ENCODE measurements at regions not wholly inside any gene's neighbourhood (a gene's known extent, or its start where the extent isn't known, plus 50 kb on each side); places are given as distances from the start of the nearest gene placed in this dataset.

DNA sequence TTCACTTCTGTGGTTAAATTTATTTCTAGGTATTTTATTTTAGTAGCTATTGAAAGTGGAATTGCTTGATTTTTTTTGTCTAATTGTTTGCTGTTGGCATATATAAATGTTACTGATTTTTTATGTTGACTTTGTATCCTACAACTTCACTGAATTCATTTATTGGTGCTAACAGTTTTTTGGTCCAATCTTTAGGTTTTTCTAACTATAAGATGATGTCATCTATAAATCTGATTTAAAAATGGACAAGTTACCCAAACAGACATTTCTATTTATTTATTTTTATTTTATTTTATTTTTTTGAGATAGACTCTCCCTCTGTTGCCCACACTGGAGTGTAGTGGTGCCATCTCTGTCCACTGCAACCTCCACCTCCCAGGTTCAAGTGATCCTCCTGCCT is 162.3 kb downstream of the COX7C start:
- DNase-seq (ENCODE audit: low spot score): no peak

DNA sequence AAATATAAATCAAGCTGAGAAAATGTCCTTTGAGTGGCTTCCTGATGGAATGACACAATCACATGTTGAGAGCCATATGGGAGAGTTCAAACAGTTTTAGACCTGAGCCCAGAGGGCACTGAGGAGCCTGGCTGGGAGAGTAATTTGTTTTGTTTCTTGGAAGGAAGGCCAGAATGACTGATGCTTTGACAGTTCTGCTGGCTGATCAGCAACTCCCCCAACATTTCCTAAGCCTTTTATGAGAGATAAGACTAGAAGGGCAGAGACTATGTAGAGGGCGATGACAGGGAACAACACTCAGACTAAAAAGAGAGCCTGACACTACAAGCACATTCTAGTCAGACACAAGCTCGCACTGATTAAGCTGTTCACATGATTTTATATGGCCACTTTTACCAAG is 169.2 kb downstream of the COX7C start:
- DNase-seq (ENCODE audit: low spot score): no peak

DNA sequence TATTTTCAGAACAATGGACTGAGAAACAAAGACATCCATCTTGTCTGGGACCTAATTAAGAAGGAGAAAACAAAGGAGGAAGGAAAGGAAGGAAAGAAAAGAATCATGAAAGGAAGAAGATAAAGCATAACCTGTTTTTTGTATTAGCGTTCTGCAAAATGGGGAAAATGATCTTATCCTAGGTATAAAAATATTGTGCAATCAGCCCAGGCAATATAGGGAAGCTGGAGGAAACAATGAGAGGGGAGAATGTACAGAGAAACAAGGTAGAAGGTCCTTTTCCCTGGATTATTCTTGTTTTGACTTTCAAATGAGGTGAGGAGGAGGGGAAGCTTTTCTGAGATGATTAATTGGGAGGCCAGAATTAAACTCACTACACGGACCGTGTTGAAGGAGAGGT is 177.9 kb downstream of the COX7C start:
- DNase-seq (ENCODE audit: low spot score): no peak

DNA sequence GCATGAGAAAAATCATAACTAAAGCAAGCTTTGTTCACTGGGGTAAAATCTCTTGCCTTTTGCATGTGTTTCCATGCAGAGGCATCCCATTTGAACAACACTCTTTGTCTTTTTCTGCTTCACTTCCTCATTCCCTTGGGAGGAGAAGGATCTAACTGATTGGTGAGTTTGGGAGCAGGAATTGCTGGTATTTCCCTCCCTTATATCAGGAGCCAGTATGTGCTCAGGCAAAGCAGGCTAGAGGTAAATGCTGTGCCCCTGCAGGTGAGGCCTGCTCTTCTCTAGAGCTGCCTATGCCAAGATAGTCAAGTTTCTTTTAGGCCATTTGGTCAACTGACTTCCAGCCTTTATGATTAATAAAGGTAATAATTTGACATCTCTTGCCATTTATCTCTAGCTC is 179.9 kb downstream of the COX7C start:
- DNase-seq (ENCODE audit: low spot score): no peak

DNA sequence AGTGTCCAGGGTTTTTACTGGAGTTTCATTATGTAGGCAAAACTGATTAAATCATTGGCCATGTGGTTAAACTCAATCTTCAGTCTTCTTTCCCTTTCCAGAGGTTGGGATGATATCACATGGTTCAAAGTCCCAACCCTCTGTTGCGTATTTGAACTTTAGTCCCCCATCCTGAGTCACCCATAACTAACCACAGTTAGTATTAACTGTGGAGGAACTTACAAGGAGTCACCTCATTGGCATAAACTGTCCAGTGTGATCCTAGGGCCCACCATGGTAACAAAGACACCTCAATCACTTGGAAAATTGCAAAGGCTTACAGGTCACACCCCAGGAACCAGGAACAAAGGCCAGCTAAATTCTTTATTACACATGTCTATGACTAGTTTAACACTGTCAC is 188.5 kb downstream of the COX7C start:
- DNase-seq (ENCODE audit: low spot score): no peak

DNA sequence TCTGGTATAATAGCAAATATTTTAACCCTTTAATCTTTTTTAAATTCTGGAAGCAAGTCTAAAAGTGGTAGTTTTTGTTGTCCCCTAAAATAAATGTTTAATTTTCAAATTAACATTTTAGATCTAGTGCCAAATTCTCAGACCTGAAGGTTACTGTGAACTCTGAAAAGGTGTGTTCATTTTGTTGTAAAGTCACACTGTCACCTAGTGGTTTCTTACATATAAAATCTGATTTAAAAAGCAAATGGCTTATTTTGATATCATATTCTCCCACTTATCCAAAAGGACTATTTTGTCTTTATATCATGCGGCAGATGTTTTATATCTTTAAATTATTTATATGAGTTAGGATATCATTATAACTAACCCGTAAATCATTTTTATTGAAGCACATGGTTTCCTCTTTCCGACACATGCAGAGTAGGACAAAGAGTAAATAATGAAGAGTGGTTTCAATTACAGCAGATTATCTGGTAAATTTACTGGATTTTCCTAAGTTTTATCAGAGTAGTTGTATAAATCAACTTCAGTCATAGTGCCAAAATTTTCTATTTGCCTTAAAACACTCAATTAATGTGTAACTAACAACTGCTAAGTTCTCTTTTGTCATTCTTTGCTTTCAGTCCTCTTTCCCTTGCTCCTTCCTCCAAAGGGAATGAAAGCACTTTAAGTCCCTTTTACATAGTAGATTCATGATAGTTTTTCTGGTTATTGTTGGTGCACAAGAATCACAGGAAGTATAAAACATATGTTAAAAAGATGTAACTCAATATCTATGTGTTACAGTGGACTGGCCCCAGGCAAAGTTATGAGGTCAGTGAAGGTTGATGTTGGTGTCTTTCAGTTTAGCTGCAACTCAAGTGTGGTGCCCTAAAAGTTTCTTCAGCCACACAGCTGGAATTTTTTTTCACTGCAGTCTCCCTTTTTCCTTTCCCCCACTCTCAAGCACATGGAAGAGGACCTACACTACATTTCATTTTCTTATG is 189.6 kb downstream of the COX7C start:
- DNase-seq (ENCODE audit: low spot score): no peak

DNA sequence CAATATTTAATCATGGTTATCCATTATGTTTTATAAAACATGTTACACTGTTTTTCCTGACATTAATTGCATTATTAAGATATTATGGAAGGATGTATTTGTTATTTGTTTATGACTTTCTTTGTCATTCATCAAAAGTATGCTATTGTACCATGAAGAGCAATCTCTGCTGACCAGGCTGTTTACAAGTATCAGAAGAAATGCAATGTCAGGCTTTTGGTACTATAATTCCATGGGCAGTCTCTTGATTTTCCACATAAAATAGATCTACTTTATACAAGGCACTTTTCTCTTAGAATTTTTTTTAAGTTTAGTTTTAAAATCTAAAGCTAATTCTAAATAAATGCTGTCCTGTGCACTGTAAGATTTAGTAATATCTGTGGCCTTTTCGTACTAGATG is 196.6 kb downstream of the COX7C start:
- no peak for DNase-seq (ENCODE audit: low spot score)

DNA sequence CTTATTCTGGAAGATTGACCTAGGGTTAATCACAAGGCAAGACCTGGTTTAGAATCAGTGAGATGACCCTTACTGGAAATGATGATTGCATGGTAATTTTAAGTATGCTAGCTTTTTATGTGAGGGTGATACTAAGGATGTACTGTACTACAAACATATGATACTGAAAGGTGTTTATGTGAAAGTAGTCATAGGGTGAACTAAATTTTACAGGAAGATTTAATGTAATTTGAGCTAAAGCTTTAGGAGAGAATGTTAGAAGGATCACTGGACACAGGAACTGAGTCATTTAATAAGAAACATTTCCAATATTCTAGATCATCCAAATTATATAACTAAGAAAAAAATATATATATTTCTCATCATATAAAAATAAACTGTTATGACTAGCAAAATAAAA is 197.2 kb downstream of the COX7C start:
- no peak for DNase-seq (ENCODE audit: low spot score)

DNA sequence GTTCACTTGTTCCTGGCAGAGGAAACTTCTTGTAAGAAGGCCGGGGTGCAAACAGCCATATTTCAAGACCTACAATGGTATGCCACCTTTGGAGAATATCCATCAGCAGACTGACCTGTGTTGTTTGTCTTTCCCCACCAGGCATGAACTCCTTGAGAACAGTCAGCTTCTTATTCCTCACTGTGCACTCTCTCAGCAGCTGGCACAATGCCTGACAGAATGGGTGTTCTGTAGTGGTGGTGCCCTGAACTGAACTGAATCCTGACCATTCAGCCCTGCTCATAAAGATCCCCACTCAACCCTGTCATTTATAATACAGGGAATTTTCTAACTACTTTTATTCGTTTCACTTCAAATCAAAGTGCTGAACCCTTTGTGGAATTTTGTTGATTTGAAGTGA is 206.9 kb downstream of the COX7C start:
- no peak for DNase-seq (ENCODE audit: low spot score)

DNA sequence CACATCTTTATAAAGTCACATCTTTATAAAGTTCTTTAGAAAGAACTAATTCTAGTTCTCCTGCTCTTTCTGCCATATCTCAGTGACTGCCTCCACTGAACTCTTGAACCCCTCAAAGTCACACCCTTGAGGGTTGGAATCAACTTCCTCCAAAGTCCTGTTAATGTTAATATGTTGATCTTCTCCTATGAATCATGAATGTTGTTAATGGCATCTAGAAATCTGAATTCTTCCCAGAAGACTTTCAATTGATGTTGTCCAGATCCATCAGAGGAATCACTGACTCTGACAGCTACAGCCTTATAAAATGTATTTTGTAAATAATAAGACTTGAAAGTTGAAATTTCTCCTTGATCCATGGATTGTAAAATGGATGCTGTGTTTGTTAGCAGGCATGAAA is 213.4 kb downstream of the COX7C start:
- no peak for DNase-seq (ENCODE audit: low spot score)

DNA sequence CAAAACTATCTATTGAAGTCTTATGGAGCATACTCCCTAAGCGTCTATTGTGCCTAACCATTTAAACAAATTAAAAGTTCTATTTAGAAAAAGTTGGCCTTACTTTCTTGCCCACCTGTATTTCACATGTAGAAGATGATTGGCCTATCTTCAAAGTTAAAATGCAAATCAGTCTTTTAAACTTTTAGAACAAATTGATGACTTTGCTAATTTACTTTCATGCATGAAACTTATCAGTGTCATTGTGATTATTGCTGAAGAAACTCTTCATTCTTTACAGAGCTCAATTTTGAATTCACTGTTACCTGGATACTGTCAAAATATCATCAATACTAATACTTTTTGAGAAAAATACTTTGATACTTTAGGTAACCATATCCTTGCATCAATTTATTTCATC is 216.1 kb downstream of the COX7C start:
- DNase-seq (ENCODE audit: low spot score): no peak

DNA sequence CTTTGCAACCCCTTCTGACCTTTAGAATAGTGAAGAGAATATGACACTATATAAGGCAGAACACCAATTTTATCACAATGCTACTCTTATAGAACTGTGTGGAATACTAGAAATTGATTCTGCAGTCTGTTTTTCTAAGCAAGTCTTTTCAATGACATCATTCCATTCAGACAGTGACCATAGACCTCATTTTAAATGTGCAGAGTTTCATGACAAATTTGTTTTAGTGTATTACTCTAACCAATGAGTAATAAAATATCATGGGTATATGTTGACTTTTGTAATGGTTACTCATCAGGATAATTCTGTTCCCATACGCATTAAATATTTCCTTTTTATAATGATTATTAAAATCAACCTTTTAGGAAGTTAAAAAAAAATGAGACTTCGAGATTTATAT is 219.9 kb downstream of the COX7C start:
- DNase-seq (ENCODE audit: low spot score): no peak

DNA sequence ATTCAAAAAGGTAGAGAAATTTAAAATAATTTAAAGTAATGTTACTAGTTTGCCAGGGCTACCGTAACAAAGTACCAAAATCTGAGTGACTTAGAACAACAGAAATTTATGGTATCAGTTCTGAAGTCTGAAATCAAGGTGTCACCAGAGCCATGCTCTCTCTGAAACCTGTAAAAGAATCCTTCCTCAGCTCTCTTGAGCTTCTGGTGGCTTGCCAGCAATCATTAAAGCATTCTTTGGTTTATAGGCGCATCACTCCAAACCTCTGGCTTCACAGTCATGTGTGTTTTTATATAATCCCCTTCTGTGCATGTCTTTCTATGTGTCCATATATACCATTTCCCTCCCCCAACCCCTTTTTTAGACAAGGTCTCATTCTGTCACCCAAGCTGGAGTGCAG is 220.3 kb downstream of the COX7C start:
- DNase-seq (ENCODE audit: low spot score): no peak

DNA sequence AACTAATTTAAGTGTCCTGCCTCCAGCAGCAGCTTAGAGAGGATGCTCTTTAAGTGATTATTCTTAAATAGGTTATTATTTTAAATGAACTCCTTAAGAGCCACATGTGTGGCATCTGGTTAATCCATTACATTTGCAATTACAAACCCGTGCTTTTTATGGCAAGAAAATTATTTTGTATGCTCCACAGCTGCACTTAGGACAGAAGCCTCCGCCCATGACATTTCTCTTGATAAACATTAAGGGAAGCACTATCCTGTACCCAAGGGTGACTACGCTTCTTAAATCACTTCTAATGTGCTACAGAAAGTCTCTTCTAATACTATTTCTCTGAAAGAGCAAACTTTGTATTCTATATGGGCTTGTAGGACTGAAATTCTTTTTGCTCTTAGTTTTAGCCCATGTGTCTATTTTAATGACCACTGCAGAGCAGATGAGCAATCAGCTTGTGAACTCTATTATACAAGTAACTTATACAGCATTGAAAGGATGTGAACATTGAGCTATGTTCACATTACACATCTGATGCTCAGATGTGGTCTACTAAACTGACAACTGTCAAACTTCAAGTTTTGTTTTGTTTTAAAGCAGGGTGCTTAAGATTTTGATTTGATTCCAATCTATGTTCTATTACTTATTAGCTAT is 223.4 kb downstream of the COX7C start:
- DNase-seq (ENCODE audit: low spot score): no peak

DNA sequence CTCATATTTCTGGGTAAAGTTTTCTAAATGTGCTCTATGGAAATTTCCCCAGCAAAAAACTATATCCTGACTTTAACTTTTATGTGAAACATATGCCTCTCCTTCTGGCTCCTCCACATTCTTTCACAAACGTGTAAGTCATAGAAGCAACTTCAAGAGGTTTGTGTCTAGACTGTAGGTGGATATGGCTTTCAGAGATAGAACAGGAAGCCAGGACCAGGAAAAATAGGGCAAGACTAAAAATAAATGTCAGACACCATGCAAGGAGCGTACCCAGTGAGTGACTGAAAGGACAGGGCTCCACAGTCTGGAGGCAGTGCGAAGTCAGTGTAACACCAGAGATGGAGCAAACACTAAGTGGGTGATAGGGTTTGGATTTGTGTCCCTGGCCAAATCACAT is 240.7 kb downstream of the COX7C start:
- no peak for DNase-seq (ENCODE audit: low spot score)

DNA sequence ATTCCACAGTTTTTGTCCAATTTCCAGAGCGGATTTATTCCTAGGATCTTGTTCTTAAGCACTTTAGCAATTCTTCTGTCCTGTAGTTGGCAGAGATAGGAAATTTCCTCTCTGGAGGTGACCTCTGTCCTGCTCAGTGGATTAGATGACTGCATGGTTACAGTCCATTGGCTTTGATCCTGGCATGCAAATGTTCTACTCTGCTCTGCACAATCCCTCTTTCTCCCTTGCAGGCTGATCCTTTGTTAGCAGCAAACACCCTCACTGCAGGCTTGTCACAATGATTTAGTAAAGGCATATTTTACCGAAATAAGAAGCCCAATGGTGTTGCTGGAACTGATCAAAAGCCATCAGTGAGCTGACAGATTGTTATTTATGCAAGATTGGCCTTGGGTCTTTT is 243.8 kb downstream of the COX7C start:
- DNase-seq (ENCODE audit: low spot score): no peak

DNA sequence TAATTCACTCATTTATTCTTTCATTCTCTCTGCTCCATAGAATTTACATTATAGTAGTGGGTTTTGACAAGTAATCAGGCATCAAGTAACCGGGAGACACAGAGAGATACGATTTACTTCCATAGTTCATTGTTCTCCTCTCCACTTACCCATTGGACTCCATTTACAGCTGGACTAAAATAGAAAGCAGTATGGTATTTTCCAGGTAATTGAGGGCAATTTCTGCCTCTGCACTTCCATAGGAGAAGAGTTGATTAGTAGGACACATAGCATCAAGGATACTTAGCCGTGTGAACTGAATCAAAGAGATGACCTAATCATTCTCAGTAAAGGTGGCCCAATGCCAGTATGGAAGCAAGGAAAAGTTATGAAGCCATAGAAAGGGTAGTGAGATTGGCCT is 244.4 kb downstream of the COX7C start:
- no peak for DNase-seq (ENCODE audit: low spot score)

DNA sequence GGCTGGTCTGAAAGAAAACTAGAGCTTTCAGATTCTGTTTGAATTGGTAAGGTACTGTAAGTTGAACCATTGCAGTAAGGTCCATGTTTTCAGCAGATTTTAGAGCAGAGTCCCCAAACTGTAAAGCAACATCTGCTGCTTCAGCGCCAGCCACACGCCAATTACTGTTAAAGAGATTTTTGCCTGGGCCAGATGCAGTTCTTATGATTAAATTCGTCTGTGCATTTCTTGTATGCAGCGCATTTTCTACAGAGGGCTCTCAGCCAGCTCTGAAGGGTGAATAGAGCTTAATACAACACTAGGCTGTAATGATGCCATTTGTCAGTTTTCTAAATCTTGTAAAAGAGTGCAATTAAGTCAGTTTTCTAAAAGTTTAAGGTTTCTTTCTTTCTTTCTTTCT is 246.3 kb downstream of the COX7C start:
- no peak for DNase-seq (ENCODE audit: low spot score)

DNA sequence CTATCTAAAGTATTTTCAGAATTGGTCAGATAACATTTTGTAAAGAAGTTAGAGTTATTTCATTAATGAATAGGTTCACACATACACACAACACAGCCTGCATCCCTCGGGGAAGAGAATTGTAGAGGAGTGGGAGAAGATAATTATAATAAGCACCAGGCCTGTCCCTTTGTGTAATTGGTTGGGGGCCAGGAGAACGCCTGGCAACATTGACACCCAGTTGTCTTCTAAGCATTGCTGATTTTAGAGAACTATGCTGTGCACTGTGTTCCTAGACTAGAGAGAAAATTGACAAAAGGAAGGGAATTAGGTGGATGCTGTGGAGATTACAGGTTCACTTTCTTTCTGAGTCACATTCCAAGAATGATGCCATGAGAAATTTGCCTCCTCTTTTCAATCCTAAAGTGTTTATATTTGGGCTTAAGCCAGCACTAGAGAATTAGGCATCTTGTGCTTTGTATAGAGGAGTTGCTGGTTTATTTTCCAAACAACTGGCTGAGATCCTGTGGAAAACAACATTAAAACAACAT is 247.6 kb downstream of the COX7C start:
- no peak for DNase-seq (ENCODE audit: low spot score)

DNA sequence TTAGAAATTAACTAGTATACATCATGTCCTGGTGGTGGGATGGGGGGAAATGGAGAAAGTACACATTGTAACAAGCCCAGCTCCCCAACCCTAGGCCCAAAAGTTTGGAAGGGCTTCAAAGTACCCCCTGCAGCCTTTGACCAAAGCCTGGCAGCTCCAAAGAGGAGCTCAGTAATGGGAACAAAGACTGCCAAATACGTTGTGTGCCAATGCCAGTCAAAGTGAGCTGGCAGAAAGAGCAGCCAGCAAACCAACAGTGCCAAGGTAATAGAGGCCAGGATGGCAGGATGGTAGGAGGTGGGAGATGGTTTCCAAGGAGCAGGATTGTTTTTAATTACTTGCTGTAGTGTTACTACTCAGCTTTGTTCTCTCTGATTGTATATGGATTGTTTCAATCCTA is 248.3 kb downstream of the COX7C start:
- no peak for DNase-seq (ENCODE audit: low spot score)

DNA sequence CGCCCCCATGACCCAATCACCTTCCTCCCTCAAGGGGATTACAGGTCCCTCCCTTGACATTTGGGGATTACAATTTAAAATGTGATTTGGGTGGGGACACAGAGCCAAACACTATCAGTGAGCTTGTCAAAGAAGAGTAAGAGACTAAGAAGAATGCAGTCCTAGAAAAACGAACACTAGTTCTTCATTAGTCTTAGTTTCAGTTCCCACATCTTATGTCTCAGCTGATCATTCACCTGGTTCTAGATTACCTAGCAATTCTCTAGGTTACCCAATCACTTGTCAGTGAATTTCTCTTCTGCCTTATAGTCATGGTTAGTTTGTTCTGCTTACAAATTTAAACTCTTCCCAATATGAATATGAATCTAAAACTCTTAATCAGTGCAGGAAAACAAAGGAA is 251.5 kb downstream of the COX7C start:
- no peak for DNase-seq (ENCODE audit: low spot score)

DNA sequence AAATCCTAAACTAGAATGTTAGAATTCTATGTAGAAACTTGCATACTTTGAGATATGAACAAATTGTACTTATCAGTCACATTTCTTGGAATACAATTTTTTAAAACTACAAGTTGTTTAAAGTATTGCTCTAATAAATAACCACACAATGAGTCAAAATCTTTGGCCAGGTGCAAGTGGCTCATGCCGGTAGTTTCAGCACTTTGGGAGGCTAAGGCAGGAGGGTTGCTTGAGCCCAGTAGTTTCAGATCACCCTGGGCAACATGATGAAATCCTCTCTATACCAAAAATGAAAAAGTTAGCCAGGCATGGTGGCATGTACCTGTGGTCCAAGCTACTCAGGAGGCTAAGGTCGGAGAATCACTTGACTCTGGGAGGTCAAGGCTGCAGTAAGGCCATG is 257.8 kb downstream of the COX7C start:
- DNase-seq (ENCODE audit: low spot score): no peak

DNA sequence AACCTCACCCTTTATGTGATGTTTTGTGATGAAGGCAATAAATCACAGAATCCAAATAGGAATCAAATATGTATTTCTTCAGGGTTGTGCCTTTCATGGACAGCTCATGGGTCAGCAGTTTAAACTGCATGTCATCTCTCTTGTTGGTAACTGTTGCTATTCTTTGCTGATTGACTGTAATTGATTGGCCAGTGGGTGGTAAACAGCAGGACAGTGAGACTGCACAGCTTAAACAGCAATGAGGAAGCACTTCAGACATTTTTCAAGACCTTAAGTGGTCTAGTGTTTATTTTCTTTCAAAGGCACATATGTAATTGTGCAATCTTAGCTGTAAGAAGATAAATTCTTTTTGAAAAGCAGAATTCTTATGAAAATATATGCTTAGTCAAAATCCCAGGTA is 260.5 kb downstream of the COX7C start:
- DNase-seq (ENCODE audit: low spot score): no peak
